ENCODE measurements at regions not wholly inside any gene's neighbourhood (a gene's known extent, or its start where the extent isn't known, plus 50 kb on each side); places are given as distances from the start of the nearest gene placed in this dataset.

DNA sequence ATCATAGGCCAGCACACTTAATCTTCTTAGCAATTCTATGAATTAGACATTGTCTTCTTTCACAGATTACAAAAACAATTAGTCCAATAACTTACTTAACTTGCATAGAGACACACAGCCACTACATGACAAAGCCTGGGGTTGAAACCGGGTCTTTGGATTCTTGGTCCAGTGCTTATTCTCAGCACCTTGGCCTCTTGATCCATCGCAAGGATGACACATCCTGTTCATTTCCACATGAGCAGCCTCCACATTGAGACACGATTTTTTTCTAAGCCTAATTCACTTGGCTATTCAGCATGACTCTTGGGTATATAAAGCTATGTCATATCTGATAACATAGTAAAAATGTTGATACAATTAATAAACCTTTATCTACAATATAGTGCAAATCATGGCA, 221.0 kb upstream of the FOXD3 start:
- no peak overlapping the region for H3K4me3 ChIP-seq (ENCODE audit: control insufficient read depth in 2 of 3, extremely low read depth in 1 of 3, insufficient read depth in 2 of 3, low read depth in 1 of 3, low read length in 3 of 3)
- H3K9me1 ChIP-seq (ENCODE audit: control insufficient read depth, extremely low read depth, insufficient read depth, low read length), result no peaks in the 10 kb centered on the region
- H4K20me1 ChIP-seq (ENCODE audit: control insufficient read depth, extremely low read depth, insufficient read depth, low read length), result no peaks in the 10 kb centered on the region
- no peak overlapping the region for H2AFZ ChIP-seq (ENCODE audit: control insufficient read depth, low read length)
- no peaks in the 10 kb centered on the region for H3K9me3 ChIP-seq (ENCODE audit: control insufficient read depth, low read depth, low read length)
- dilution Hi-C loops (cut with MboI; ENCODE audit: extremely low pct_ligation_motif_present, low sequenced_read_pairs), result no loop called here
- no peak overlapping the region for H3K4me2 ChIP-seq (ENCODE audit: control insufficient read depth, extremely low read depth, insufficient read depth, low read depth, low read length)
- no peak overlapping the region for H3K9ac ChIP-seq (ENCODE audit: control insufficient read depth, extremely low read depth, insufficient read depth, low read length)
- H3K79me2 ChIP-seq (ENCODE audit: control insufficient read depth, insufficient read depth, low read length), result no peaks in the 10 kb centered on the region
- H3K27me3 ChIP-seq (ENCODE audit: control insufficient read depth, extremely low read depth, insufficient read depth, low read length), result no peaks in the 10 kb centered on the region
- no peak overlapping the region for H3K27ac ChIP-seq (ENCODE audit: control insufficient read depth, insufficient read depth, low read length)
- FAIRE-seq, result no peak
- no peaks in the 10 kb centered on the region for H3K36me3 ChIP-seq (ENCODE audit: control insufficient read depth in 2 of 2, extremely low read depth in 1 of 2, insufficient read depth in 2 of 2, low read length in 2 of 2)
- no peaks in the 10 kb centered on the region for H3K4me1 ChIP-seq (ENCODE audit: control insufficient read depth, extremely low read depth, insufficient read depth, low read length)
- TF ChIP-seq, protein P1, sequence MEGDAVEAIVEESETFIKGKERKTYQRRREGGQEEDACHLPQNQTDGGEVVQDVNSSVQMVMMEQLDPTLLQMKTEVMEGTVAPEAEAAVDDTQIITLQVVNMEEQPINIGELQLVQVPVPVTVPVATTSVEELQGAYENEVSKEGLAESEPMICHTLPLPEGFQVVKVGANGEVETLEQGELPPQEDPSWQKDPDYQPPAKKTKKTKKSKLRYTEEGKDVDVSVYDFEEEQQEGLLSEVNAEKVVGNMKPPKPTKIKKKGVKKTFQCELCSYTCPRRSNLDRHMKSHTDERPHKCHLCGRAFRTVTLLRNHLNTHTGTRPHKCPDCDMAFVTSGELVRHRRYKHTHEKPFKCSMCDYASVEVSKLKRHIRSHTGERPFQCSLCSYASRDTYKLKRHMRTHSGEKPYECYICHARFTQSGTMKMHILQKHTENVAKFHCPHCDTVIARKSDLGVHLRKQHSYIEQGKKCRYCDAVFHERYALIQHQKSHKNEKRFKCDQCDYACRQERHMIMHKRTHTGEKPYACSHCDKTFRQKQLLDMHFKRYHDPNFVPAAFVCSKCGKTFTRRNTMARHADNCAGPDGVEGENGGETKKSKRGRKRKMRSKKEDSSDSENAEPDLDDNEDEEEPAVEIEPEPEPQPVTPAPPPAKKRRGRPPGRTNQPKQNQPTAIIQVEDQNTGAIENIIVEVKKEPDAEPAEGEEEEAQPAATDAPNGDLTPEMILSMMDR (optimal IDR thresholded peaks at IDR 0.05 in 1 of 3, IDR thresholded peaks at IDR 0.05 in 1 of 3, conservative IDR thresholded peaks at IDR 0.05 in 1 of 3; ENCODE audit: extremely low read depth in 1 of 3, insufficient read depth in 2 of 3, low read length in 3 of 3), result no peak
- no peak for TF ChIP-seq EZH2 (IDR thresholded peaks at IDR 0.05; ENCODE audit: low read length)
- no peak for DNase-seq (ENCODE audit: low read depth, low spot score)

- dilution Hi-C loops (cut with MboI; ENCODE audit: extremely low pct_ligation_motif_present, low sequenced_read_pairs), result no loop called here
- no peak overlapping the region for H3K4me3 ChIP-seq (ENCODE audit: control insufficient read depth in 2 of 3, extremely low read depth in 1 of 3, insufficient read depth in 2 of 3, low read depth in 1 of 3, low read length in 3 of 3)
- no peaks in the 10 kb centered on the region for H3K9me1 ChIP-seq (ENCODE audit: control insufficient read depth, extremely low read depth, insufficient read depth, low read length)
- FAIRE-seq, result no peak
- H3K79me2 ChIP-seq (ENCODE audit: control insufficient read depth, insufficient read depth, low read length), result no peaks in the 10 kb centered on the region
- no peak overlapping the region for H3K9ac ChIP-seq (ENCODE audit: control insufficient read depth, extremely low read depth, insufficient read depth, low read length)
- H3K4me1 ChIP-seq (ENCODE audit: control insufficient read depth, extremely low read depth, insufficient read depth, low read length), result no peaks in the 10 kb centered on the region
- no peaks in the 10 kb centered on the region for H4K20me1 ChIP-seq (ENCODE audit: control insufficient read depth, extremely low read depth, insufficient read depth, low read length)
- no peaks in the 10 kb centered on the region for H3K27me3 ChIP-seq (ENCODE audit: control insufficient read depth, extremely low read depth, insufficient read depth, low read length)
- H3K27ac ChIP-seq (ENCODE audit: control insufficient read depth, insufficient read depth, low read length), result no peak overlapping the region
- no peak for TF ChIP-seq EZH2 (IDR thresholded peaks at IDR 0.05; ENCODE audit: low read length)
- TF ChIP-seq, protein P1 (optimal IDR thresholded peaks at IDR 0.05 in 1 of 3, IDR thresholded peaks at IDR 0.05 in 1 of 3, conservative IDR thresholded peaks at IDR 0.05 in 1 of 3; ENCODE audit: extremely low read depth in 1 of 3, insufficient read depth in 2 of 3, low read length in 3 of 3), result no peak
- no peak overlapping the region for H2AFZ ChIP-seq (ENCODE audit: control insufficient read depth, low read length)
- no peak for DNase-seq (ENCODE audit: low read depth, low spot score)
- H3K4me2 ChIP-seq (ENCODE audit: control insufficient read depth, extremely low read depth, insufficient read depth, low read depth, low read length), result no peak overlapping the region
- no peaks in the 10 kb centered on the region for H3K9me3 ChIP-seq (ENCODE audit: control insufficient read depth, low read depth, low read length)
- H3K36me3 ChIP-seq (ENCODE audit: control insufficient read depth in 2 of 2, extremely low read depth in 1 of 2, insufficient read depth in 2 of 2, low read length in 2 of 2), result no peaks in the 10 kb centered on the region
These were observed 218.7 kb upstream of the FOXD3 start for GRCh38 chr1:63103682-63104081.

Measured in keratinocyte (primary cell).